Naive thymus-derived CD8-positive, alpha-beta T cell (primary cell): ENCODE measurements at regions not wholly inside any gene's neighbourhood (a gene's known extent, or its start where the extent isn't known, plus 50 kb on each side); places are given as distances from the start of the nearest gene placed in this dataset.
"Not testable (repeated sequence)": the region's sequence is repeated elsewhere in the genome, so short reads cannot be mapped to it uniquely, and the experiment has no call there.

ENCODE experiments used
- ATAC-seq, 2 donors: fragments of 150-1000 bp; cut with Tn5 transposase in 1 of 2; sonication (Bioruptor Pico), chemical (Tn5 transposase) in 1 of 2; 1 replicate in 1 of 2; 2 replicates in 1 of 2; pipeline ENCODE4 v1.10.0; 2021; ENCODE audit warnings: mild to moderate bottlenecking in 2 of 2, moderate library complexity in 2 of 2
- POLR2A ChIA-PET: fragments of 350-600 bp; sonication (Branson Sonifier 250); formaldehyde crosslinking; loops from one replicate; lab custom pipeline; 2021; ENCODE audit warnings: antibody characterized with exemption; lab: Charles Lee
- DNase-seq, 10 donors: peaks; one replicate each; pipeline versions ENCODE4 v3.0.0 to v3.0.0-alpha.2; 2020 to 2022
- H3K27ac Mint-ChIP-seq, 10 donors: one replicate each; pipeline ENCODE4 v1.8.0; 2020 to 2022; ENCODE audit warnings: mild to moderate bottlenecking in 10 of 10, mixed read lengths in 10 of 10, moderate library complexity in 4 of 10, inconsistent platforms in 1 of 10
- H3K27me3 Mint-ChIP-seq, 5 donors: one replicate each; pipeline ENCODE4 v1.8.0; 2021 to 2022; ENCODE audit warnings: mixed read lengths in 5 of 5
- H3K36me3 Mint-ChIP-seq, 3 donors: one replicate each; pipeline ENCODE4 v1.8.0; 2020 to 2022; ENCODE audit warnings: mixed read lengths in 3 of 3, mild to moderate bottlenecking in 2 of 3, inconsistent platforms in 1 of 3
- H3K4me1 Mint-ChIP-seq, 4 donors: one replicate each; pipeline ENCODE4 v1.8.0; 2021 to 2022; ENCODE audit warnings: mixed read lengths in 4 of 4
- H3K4me3 Mint-ChIP-seq, 10 donors: one replicate each; pipeline ENCODE4 v1.8.0; 2020 to 2022; ENCODE audit warnings: mild to moderate bottlenecking in 10 of 10, mixed read lengths in 10 of 10, moderate library complexity in 6 of 10, inconsistent platforms in 1 of 10
- H3K9me3 Mint-ChIP-seq, 9 donors: one replicate each; pipeline ENCODE4 v1.8.0; 2020 to 2022; ENCODE audit warnings: mixed read lengths in 9 of 9, mild to moderate bottlenecking in 3 of 9, inconsistent platforms in 1 of 9, moderate library complexity in 1 of 9

- Mint-ChIP-seq H3K36me3 (peaks cover 0 to 14% (median 0%) of the 10 kb centered on the region in 3 donors), H3K4me1 (peaks cover 0 to 11% (median 2%) of the 10 kb centered on the region in 4 donors), H3K4me3 (no peak overlapping the region), H3K27ac (no peak overlapping the region), H3K27me3 (peaks cover 27 to 42% (median 28%) of the 10 kb centered on the region in 5 donors), H3K9me3 (peaks cover 0 to 11% (median 7%) of the 10 kb centered on the region in 9 donors)
- DNase-seq (no peak), ATAC-seq (no peak)
- POLR2A ChIA-PET = no interaction called here
Measured at GRCh38 chr20:48437146-48437545, 390.7 kb downstream of the PREX1 start.

GRCh38 chr20:48436609-48437008 lies 391.2 kb downstream of the PREX1 start:
- POLR2A ChIA-PET, DNase-seq, ATAC-seq, H3K4me3 Mint-ChIP-seq: not testable (repeated sequence)
- Mint-ChIP-seq H3K27me3 (peaks cover 25 to 39% (median 26%) of the 10 kb centered on the region in 5 donors), H3K4me1 (peaks cover 5 to 16% (median 7%) of the 10 kb centered on the region in 4 donors), H3K9me3 (peaks cover 0 to 16% (median 10%) of the 10 kb centered on the region in 9 donors), H3K27ac (peak overlapping the region in 1 of 10 donors; percentile 49), H3K36me3 (peaks cover 0 to 18% (median 0%) of the 10 kb centered on the region in 3 donors)

GRCh38 chr20:48433178-48433577 lies 394.6 kb downstream of the PREX1 start:
- H3K4me3 Mint-ChIP-seq = no peak overlapping the region
- POLR2A ChIA-PET = no interaction called here

GRCh38 chr20:48432494-48432832 lies 395.3 kb downstream of the PREX1 start:
- Mint-ChIP-seq H3K27ac (no peak overlapping the region), H3K27me3 (peaks cover 0 to 7% (median 2%) of the 10 kb centered on the region in 5 donors), H3K9me3 (peaks cover 0 to 19% (median 11%) of the 10 kb centered on the region in 9 donors), H3K4me1 (peaks cover 12 to 23% (median 14%) of the 10 kb centered on the region in 4 donors), H3K4me3 (no peak overlapping the region), H3K36me3 (peaks cover 0 to 4% (median 0%) of the 10 kb centered on the region in 3 donors)
- no peak for ATAC-seq
- no peak for DNase-seq
- POLR2A ChIA-PET = no interaction called here

More at GRCh38 chr20:48433178-48433577, 394.6 kb downstream of the PREX1 start:
- Mint-ChIP-seq H3K9me3 (peaks cover 0 to 22% (median 11%) of the 10 kb centered on the region in 9 donors), H3K27me3 (peaks cover 0 to 8% (median 5%) of the 10 kb centered on the region in 5 donors), H3K36me3 (peaks cover 0 to 6% (median 0%) of the 10 kb centered on the region in 3 donors), H3K27ac (no peak overlapping the region), H3K4me1 (peaks cover 12 to 23% (median 14%) of the 10 kb centered on the region in 4 donors)
- ATAC-seq (no peak), DNase-seq (no peak)

DNA sequence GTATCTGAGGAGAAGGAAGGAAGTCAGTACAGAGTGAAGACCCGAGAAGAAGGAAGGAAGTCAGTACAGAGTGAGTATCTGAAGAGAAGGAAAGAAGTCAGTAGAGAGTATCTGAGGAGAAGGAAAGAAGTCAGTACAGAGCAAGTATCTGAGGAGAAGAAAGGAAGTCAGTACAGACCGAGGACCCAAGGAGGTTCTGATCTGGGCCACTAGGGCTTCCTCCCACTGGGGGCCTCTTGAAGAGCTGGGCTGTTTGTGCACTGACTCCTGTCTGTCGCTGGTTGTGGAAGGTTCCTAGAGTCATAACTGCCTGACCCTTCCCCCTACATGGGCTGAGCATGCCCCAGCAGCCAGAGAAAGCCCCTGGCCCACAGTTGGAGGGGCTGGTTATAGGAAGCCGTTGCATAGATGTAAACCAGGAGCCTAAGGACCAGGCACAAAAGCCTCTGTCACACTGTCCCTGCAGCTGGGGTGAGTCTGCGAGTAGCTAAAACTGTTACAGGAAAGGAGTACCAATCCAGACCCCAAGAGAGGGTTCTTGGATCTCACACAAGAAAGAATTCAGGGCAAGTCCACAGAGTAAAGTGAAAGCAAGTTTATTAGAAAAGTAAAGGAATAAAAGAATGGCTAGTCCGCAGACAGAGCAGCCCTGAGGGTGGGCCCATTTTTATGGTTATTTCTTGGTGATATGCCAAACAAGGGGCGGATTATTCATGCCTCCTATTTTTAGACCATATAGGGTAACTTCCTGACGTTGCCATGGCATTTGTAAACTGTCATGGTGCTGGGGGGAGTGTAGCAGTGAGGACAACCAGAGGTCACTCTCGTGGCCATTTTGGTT lies 395.9 kb downstream of the PREX1 start:
- H3K27me3 Mint-ChIP-seq = peaks cover 0 to 2% (median 1%) of the 10 kb centered on the region in 5 donors
- H3K36me3 Mint-ChIP-seq = peaks cover 0 to 4% (median 0%) of the 10 kb centered on the region in 3 donors
- H3K9me3 Mint-ChIP-seq = peaks cover 0 to 19% (median 11%) of the 10 kb centered on the region in 9 donors
- H3K4me1 Mint-ChIP-seq = peaks cover 12 to 23% (median 14%) of the 10 kb centered on the region in 4 donors
- peak overlapping the region in 7 of 10 donors; percentile 11 to 80 (median 32) for H3K4me3 Mint-ChIP-seq
- ATAC-seq (peak in 1 of 2 donors; percentile 30), DNase-seq (no peak)
- peak overlapping the region; percentile 20 to 83 (median 63) for H3K27ac Mint-ChIP-seq
- POLR2A ChIA-PET = no interaction called here

- peaks cover 0 to 15% (median 6%) of the 10 kb centered on the region in 9 donors for H3K9me3 Mint-ChIP-seq
- peaks cover 6 to 12% (median 9%) of the 10 kb centered on the region in 4 donors for H3K4me1 Mint-ChIP-seq
- DNase-seq = no peak
- H3K4me3 Mint-ChIP-seq = no peak overlapping the region
- H3K27ac Mint-ChIP-seq = no peak overlapping the region
- POLR2A ChIA-PET = no interaction called here
- H3K36me3 Mint-ChIP-seq = no peaks in the 10 kb centered on the region
- no peak for ATAC-seq
- peaks cover 6 to 28% (median 14%) of the 10 kb centered on the region in 5 donors for H3K27me3 Mint-ChIP-seq
Measured at GRCh38 chr20:48426630-48427029, 401.2 kb downstream of the PREX1 start.

- no peak overlapping the region for H3K4me3 Mint-ChIP-seq
Measured at GRCh38 chr20:48425817-48426612, 401.8 kb downstream of the PREX1 start.

DNA sequence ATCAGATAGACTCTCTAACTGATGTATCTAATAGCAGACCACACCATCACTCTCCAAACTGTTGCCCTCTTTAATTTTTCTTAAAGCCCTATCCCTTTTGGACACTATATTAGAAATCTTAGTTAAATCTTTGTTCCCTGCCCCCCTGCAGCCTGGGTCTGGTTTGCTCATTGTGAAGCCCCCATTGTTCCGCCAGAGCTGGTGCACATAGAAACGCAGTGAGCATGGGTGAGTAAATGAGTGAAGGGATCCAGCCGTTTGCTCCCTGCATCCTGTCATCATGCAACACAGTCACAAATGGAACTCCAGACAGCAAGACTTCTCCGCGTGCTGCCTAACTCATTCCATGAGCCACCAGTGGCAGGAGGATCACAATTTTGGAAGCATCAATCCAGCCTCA lies 402.5 kb downstream of the PREX1 start:
- H3K36me3 Mint-ChIP-seq = no peaks in the 10 kb centered on the region
- H3K4me1 Mint-ChIP-seq = peaks cover 0 to 6% (median 0%) of the 10 kb centered on the region in 4 donors
- no peak for ATAC-seq
- no peak overlapping the region for H3K4me3 Mint-ChIP-seq
- H3K27ac Mint-ChIP-seq = no peak overlapping the region
- peaks cover 0 to 6% (median 0%) of the 10 kb centered on the region in 9 donors for H3K9me3 Mint-ChIP-seq
- POLR2A ChIA-PET = no interaction called here
- DNase-seq = no peak
- H3K27me3 Mint-ChIP-seq = peaks cover 6 to 30% (median 14%) of the 10 kb centered on the region in 5 donors

More at GRCh38 chr20:48425817-48426612, 401.8 kb downstream of the PREX1 start:
- H3K27me3 Mint-ChIP-seq = peaks cover 6 to 28% (median 14%) of the 10 kb centered on the region in 5 donors
- peaks cover 0 to 10% (median 3%) of the 10 kb centered on the region in 9 donors for H3K9me3 Mint-ChIP-seq
- POLR2A ChIA-PET = no interaction called here
- no peaks in the 10 kb centered on the region for H3K36me3 Mint-ChIP-seq
- peaks cover 3 to 9% (median 4%) of the 10 kb centered on the region in 4 donors for H3K4me1 Mint-ChIP-seq
- DNase-seq (no peak), ATAC-seq (no peak)
- no peak overlapping the region for H3K27ac Mint-ChIP-seq

GRCh38 chr20:48422242-48422960 lies 405.4 kb downstream of the PREX1 start:
- H3K4me1 Mint-ChIP-seq = peaks cover 0 to 6% (median 0%) of the 10 kb centered on the region in 4 donors
- no peaks in the 10 kb centered on the region for H3K36me3 Mint-ChIP-seq
- no peak for DNase-seq
- no peaks in the 10 kb centered on the region for H3K9me3 Mint-ChIP-seq
- H3K4me3 Mint-ChIP-seq = no peak overlapping the region
- peaks cover 6 to 28% (median 14%) of the 10 kb centered on the region in 5 donors for H3K27me3 Mint-ChIP-seq
- H3K27ac Mint-ChIP-seq = no peak overlapping the region
- no peak for ATAC-seq
- POLR2A ChIA-PET = no interaction called here

DNA sequence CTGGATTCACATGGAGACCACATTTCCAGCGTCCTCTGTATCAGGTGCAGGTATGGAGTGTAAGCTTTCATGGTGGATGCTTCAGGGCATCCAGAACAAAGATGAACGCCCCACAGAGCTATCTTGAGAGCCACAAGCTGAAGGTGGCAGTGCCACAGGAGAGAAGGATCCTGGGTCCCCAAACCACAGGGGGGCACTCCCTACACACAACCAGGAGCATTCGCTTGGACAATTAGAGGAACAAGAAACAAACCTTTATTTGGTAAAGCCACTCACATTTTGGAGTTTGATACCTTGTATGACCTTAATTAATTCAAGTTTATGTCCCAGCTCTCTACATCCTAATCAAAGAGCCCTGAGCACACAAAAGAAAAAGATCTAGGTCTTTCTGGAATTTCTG lies 406.3 kb downstream of the PREX1 start:
- H3K9me3 Mint-ChIP-seq = no peaks in the 10 kb centered on the region
- POLR2A ChIA-PET = no interaction called here
- peaks cover 6 to 27% (median 14%) of the 10 kb centered on the region in 5 donors for H3K27me3 Mint-ChIP-seq
- no peak for ATAC-seq
- DNase-seq = no peak
- H3K4me1 Mint-ChIP-seq = peaks cover 0 to 6% (median 0%) of the 10 kb centered on the region in 4 donors
- no peak overlapping the region for H3K27ac Mint-ChIP-seq
- H3K4me3 Mint-ChIP-seq = no peak overlapping the region
- no peaks in the 10 kb centered on the region for H3K36me3 Mint-ChIP-seq

- H3K9me3 Mint-ChIP-seq = no peaks in the 10 kb centered on the region
- H3K27ac Mint-ChIP-seq = no peak overlapping the region
- POLR2A ChIA-PET = no interaction called here
- H3K27me3 Mint-ChIP-seq = peaks cover 6 to 16% (median 6%) of the 10 kb centered on the region in 5 donors
- no peak for DNase-seq
- no peaks in the 10 kb centered on the region for H3K36me3 Mint-ChIP-seq
- no peak for ATAC-seq
- H3K4me1 Mint-ChIP-seq = peaks cover 0 to 6% (median 0%) of the 10 kb centered on the region in 4 donors
- H3K4me3 Mint-ChIP-seq = no peak overlapping the region
Measured at GRCh38 chr20:48420176-48420575, 407.6 kb downstream of the PREX1 start.

DNA sequence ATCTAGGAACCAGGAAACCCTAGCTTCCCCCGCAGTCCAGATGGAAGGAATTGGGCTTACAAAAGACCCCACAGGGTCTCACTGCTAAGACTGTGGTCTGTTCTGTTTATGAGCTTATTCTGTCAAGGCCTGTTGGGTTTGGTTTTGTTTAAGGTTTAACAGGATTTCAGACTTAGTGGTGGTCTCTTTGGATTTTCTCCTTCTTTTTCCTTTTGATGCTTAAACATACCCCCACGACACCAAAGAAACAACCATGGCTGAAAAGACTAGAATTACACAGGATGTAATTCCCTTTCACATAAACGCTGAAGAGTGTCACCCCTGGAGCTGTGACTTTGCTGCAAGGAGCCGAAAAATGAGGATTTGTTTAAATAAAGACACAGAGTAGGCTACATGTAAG lies 408.6 kb downstream of the PREX1 start:
- Mint-ChIP-seq H3K27ac (no peak overlapping the region), H3K27me3 (peaks cover under 1 to 7% (median 3%) of the 10 kb centered on the region in 5 donors), H3K4me1 (peaks cover 0 to 6% (median 0%) of the 10 kb centered on the region in 4 donors), H3K4me3 (no peak overlapping the region), H3K9me3 (no peaks in the 10 kb centered on the region), H3K36me3 (no peaks in the 10 kb centered on the region)
- ATAC-seq (no peak), DNase-seq (no peak)
- POLR2A ChIA-PET = no interaction called here
